ENCODE measurements at regions not wholly inside any gene's neighbourhood (a gene's known extent, or its start where the extent isn't known, plus 50 kb on each side); places are given as distances from the start of the nearest gene placed in this dataset.
"Not testable (repeated sequence)": the region's sequence is repeated elsewhere in the genome, so short reads cannot be mapped to it uniquely, and the experiment has no call there.

DNA sequence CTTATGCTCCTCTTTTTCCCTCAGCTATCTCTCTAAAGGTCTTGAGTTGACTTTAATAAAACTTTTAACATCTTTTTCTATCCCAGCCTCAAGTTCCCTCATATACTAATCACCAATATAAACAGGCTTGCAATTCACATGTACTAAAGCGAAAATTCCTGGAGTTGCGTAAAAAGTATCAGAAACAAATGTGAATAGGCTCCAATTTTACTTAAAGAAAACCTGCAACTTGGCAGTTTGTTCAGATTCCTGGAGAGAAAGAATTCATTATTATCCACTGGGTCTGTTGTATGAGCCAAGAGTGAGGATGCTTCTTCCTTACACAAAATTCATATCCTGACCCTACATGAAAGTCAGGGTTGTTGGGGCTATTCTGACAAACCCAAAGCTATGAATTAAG lies 384.2 kb downstream of the DTWD2 start:
- no peak for DNase-seq (ENCODE audit: low read depth)

GRCh38 chr5:118603278-118603677 lies 385.1 kb downstream of the DTWD2 start:
- no peak for DNase-seq (ENCODE audit: low read depth)

- no peak for DNase-seq (ENCODE audit: low read depth)
Observed at GRCh38 chr5:118598311-118598710, 390.0 kb downstream of the DTWD2 start.

- DNase-seq (ENCODE audit: low read depth), result no peak
Observed at GRCh38 chr5:118597543-118597942, 390.8 kb downstream of the DTWD2 start.

DNA sequence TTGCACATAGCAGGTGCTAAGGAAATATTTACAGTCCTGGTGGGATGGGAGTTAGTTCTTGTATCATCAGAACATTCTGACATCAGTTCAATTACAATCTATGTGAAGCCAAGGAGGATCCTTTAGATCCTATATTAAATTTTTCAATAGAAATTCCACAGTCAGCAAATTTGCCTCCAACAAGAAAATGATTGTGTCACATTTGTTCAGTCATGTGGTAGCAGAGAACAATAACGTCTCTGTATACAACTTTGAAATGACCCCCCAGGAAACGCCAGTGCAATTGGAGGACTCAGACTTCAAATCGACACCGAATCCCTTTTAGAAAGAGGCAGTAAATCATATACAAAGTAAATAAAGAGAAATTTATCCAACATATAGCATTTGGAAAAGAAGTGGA lies 392.1 kb downstream of the DTWD2 start:
- DNase-seq (ENCODE audit: low read depth), result no peak

- no peak for DNase-seq (ENCODE audit: low read depth)
Observed at GRCh38 chr5:118593003-118593328, 395.4 kb downstream of the DTWD2 start.

DNA sequence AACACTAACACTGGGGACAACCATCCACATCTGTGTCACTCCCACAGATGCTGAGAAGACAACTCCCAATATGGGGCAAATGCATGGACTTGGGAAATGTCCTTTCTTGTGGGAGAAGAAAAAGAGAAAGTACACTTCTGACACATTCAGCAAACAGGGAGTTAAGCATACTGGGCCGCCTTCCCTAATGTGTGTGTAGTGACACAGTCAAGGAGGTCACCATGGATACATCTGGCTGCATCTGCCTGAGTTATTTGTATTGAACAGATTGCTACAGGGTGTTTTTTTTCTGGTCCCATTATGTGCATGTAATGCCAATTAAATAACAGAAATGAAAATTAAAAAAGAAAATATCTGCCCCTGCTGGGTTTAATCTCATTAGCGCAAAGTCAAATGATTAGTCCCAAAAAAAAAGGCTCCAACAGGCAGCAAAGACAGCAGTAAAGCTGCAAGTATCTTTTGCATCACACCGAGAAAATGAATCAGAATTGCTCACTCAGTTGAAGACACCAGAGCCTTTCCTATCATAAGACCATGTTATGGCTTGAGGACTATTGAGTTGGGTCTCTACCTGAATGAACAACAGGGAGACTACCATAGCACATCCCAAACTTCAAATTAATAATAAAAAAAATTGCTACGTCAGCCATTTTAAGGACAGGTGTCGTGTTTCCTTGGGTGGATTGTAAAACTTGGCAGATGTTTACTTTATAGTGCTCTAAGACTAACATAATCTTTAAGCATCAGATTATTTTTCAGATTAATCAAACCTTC lies 395.9 kb downstream of the DTWD2 start:
- peak; percentile 10 for DNase-seq (ENCODE audit: low read depth)

- no peak for DNase-seq (ENCODE audit: low read depth)
Observed at GRCh38 chr5:118590806-118591205, 397.5 kb downstream of the DTWD2 start.

GRCh38 chr5:118580949-118581348 lies 407.4 kb downstream of the DTWD2 start:
- DNase-seq (ENCODE audit: low read depth), result peak; percentile 88

DNA sequence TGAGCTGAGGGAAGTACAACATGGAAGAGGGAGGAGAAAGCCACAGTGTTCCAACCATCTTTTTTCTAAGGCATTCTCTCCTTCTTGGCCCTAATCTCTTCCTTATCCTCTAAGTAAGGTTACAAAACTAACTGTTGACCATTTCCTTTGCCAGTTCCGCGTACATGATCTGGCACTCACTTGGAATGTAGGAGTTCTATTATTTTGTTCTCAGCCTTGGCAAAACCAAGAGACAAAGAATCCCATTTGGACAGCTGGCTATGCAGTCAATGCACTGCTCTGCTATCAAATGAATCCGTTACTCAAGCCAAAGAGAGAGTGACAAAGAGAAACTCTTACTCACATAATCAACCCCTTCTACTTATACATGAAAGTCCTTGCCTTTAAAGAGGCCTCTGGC lies 410.3 kb downstream of the DTWD2 start:
- peak; percentile 87 for DNase-seq (ENCODE audit: low read depth)

DNA sequence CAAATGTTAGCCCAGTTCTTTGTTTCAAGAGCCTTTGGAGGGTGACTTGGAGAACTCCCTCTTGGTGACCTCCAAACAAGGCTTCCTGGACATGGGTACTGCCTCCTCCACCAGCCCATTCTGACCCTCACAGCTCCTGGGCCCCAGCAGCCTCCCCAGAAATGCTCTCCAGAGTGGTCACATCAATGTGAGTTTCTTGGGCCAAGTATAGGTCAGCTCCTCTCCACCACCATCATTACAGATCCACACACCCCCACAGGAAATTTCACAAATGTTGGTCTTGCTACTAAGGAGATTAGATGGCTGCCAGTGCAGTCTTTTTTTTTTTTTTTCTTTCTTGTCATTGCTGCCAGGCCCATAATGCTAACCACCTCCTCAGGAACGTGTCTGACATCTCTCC lies 410.7 kb downstream of the DTWD2 start:
- DNase-seq (ENCODE audit: low read depth), result peak; percentile 8

DNA sequence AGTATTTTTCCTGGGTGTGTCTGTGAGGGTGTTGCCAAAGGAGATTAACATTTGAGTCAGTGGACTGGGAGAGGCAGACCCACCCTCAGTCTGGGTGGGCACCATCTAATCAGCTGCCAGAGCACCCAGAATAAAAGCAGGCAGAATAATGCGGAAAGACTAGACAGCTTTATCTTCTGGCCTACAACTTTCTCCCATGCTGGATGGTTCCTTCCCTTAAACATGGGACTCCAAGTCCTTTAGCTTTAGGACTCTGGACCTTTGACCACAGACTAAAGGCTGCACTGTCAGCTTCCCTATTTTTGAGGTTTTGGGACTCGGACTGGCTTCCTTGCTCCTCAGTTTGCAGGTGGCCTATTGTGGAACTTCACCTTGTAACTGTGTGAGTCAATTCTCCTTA lies 418.1 kb downstream of the DTWD2 start:
- DNase-seq (ENCODE audit: low read depth), result not testable (repeated sequence)

- not testable (repeated sequence) for DNase-seq (ENCODE audit: low read depth)
Observed at GRCh38 chr5:118569596-118569995, 418.8 kb downstream of the DTWD2 start.

- no peak for DNase-seq (ENCODE audit: low read depth)
Observed at GRCh38 chr5:118565335-118565971, 422.9 kb downstream of the DTWD2 start.

DNA sequence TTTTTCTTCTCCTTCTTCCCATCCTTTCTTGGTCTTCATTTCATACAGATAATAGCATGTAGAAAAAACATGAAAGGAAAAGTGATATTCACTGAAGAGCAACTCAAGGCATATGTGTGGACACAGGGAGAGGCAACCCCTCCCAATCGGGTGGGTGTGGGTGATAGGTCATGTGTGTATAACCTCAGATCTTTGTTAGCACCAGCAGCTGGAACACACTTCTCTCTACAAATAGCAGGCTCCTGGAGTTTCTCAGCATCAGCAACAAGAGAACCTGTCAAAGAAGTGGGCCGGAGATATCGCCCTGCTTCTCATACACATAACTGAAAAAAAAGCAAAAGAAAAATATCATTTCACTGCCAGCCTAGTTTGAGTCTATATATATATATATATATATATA lies 426.4 kb downstream of the DTWD2 start:
- DNase-seq (ENCODE audit: low read depth), result no peak

- DNase-seq (ENCODE audit: low read depth), result no peak
Observed at GRCh38 chr5:118561235-118561634, 427.1 kb downstream of the DTWD2 start.

GRCh38 chr5:118558871-118559270 lies 429.5 kb downstream of the DTWD2 start:
- no peak for DNase-seq (ENCODE audit: low read depth)

GRCh38 chr5:118557251-118557661 lies 431.1 kb downstream of the DTWD2 start:
- no peak for DNase-seq (ENCODE audit: low read depth)

- DNase-seq (ENCODE audit: low read depth), result no peak
Observed at GRCh38 chr5:118556792-118557191, 431.6 kb downstream of the DTWD2 start.

DNA sequence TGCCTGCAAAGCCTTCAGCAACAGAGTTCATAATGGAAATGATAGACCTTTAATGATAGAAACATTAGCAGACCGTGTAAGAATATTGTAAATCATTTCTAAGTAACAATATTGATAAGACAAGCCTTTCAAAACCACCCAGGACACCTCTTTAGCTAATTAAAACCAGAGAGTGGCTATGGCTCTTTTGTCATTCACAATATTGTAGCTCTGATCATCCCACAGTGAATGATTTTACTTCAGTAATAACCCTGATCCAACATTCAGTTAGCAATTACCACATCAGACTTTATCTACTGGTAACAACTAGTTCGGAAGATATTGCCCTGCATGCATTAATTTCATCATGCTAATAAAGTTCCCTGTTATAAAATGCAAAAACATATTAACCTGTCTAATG lies 432.6 kb downstream of the DTWD2 start:
- no peak for DNase-seq (ENCODE audit: low read depth)

DNA sequence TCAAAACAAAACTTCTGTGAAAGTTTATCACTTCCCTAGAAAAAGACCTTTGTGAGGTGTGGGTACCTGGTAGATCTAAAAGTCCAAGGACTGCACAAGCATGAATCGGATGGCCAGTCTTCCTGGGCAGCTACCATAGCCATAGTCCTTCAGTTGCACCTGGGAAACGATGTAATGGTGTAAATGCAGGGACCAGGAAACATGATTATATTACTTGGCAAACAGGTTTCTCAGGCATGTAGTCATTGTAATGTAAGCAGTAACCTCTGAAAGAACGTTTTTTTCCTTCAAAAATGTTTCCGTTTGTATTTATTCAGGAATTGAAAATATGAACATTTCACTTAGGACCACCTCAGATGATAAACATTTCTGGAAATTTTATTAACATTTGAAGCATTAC lies 433.4 kb downstream of the DTWD2 start:
- no peak for DNase-seq (ENCODE audit: low read depth)

DNA sequence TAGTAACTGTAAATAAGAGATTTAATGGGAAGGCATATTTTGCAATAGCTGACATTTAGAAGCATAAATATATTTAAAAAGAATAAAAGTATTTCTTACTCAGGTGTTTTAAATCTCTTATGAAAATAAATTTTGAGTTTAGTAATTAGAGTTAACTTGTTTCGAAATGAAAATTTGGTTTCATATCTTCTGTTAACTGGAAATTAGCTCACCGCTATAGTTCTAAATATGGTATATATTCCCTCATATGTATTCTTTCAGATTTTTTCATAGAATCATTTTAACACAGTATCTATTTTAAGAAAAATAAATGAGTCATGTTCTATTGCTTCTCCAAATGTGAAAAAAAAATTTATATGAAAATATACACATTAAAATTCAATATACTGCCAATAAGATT lies 434.1 kb downstream of the DTWD2 start:
- DNase-seq (ENCODE audit: low read depth), result no peak

DNA sequence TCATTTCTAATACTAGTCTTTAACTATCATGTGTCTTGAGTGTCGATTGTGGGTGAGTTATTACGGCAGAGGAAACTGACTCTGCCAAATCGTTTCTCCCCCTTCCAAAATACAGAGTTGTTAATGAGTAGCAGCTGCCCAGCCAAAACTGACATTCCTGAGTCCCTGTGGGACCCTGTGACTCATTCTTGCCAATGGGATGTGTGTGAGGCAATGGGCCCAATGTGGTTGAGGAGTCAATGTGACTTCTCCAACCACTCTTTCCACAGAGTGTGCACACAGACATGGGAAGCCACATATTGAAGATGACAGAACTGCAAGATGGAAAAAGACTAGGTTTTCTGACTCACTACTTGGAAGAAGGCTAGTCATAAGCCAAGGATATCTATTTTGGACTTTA lies 434.7 kb downstream of the DTWD2 start:
- peak; percentile 100 for DNase-seq (ENCODE audit: low read depth)

Measured in fibroblast of gingiva (primary cell).